ENCODE measurements at regions not wholly inside any gene's neighbourhood (a gene's known extent, or its start where the extent isn't known, plus 50 kb on each side); places are given as distances from the start of the nearest gene placed in this dataset.

DNA sequence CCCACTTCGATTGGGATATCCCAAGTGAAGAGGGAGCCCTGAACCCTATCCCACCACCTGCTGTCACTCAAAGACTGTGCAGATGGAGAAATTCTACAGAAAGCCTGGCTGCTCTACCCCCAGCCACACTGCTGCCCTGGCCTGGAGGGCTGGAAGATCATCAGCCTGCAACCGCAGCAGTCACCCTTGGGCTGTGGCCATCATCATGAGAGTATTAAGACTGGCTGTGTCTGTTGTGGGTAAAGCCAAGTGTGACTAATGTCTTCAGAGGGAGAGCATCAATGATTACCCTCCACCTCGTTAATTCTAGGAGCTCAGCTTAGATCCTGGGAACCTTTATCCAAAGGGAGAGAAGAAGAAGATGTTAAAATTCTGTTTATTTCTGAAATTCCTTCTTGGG is 221.5 kb downstream of the TFCP2L1 start:
- no peaks in the 10 kb centered on the region for H4K20me1 ChIP-seq (ENCODE audit: insufficient read depth)
- no peak overlapping the region for H3K4me2 ChIP-seq
- ChIA-PET POLR2A (ENCODE audit: unreplicated experiment) (no interaction called here), CTCF (no interaction called here)
- DNase-seq: no peak
- H3K4me1 ChIP-seq (replicated peaks; ENCODE audit: insufficient read depth): no peaks in the 10 kb centered on the region
- no TSS peak for BruUV-seq (replicated peaks)
- TF ChIP-seq, protein P1, sequence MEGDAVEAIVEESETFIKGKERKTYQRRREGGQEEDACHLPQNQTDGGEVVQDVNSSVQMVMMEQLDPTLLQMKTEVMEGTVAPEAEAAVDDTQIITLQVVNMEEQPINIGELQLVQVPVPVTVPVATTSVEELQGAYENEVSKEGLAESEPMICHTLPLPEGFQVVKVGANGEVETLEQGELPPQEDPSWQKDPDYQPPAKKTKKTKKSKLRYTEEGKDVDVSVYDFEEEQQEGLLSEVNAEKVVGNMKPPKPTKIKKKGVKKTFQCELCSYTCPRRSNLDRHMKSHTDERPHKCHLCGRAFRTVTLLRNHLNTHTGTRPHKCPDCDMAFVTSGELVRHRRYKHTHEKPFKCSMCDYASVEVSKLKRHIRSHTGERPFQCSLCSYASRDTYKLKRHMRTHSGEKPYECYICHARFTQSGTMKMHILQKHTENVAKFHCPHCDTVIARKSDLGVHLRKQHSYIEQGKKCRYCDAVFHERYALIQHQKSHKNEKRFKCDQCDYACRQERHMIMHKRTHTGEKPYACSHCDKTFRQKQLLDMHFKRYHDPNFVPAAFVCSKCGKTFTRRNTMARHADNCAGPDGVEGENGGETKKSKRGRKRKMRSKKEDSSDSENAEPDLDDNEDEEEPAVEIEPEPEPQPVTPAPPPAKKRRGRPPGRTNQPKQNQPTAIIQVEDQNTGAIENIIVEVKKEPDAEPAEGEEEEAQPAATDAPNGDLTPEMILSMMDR (conservative IDR thresholded peaks at IDR 0.05): no peak
- TF ChIP-seq EZH2 (IDR thresholded peaks at IDR 0.05; ENCODE audit: low read depth): no peak
- H3F3A ChIP-seq (ENCODE audit: insufficient read depth, low read depth): no peaks in the 10 kb centered on the region
- no peaks in the 10 kb centered on the region for H3K36me3 ChIP-seq (ENCODE audit: low read depth)
- H2AFZ ChIP-seq: no peak overlapping the region
- no peaks in the 10 kb centered on the region for H3K9me3 ChIP-seq (ENCODE audit: insufficient read depth, low read depth)
- H3K9me2 ChIP-seq (ENCODE audit: insufficient read depth): no peaks in the 10 kb centered on the region
- intact Hi-C loops (cut with micrococcal nuclease; ENCODE audit: unreplicated experiment): no loop called here
- H3K4me3 ChIP-seq: no peak overlapping the region
- peaks cover 75% of the 10 kb centered on the region for H3K27me3 ChIP-seq (ENCODE audit: insufficient read depth, low read depth)
- no peaks in the 10 kb centered on the region for H3K79me2 ChIP-seq (ENCODE audit: low read depth)
- no peak overlapping the region for H3K27ac ChIP-seq

DNA sequence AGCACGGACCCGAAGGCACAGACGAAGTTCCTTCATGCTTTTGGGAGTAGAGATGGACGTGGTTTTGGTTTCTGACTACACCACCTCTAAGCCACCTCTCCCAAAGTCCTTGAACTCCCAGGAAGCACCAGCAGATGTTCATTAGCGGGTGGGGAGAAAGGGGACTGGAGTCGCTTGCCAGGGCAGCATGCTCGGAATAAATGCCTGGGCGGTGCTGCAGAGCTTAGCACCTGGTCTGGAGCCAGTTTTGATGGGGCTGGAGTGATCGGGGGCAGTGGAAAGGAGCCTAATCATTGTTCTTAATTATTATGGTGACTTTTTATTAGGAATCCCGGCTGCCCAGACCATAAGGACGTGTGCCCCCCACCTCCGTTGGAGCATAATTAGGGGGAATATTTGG is 220.8 kb downstream of the TFCP2L1 start:
- ChIA-PET POLR2A (ENCODE audit: unreplicated experiment) (no interaction called here), CTCF (interaction anchor here (0.6 kb wide), 2 partner anchors 11 to 654 kb away, joined by 3 to 4 read pairs; no protein-coding TSS in a partner anchor)
- H3F3A ChIP-seq (ENCODE audit: insufficient read depth, low read depth): no peaks in the 10 kb centered on the region
- no peaks in the 10 kb centered on the region for H3K36me3 ChIP-seq (ENCODE audit: low read depth)
- H3K4me3 ChIP-seq: no peak overlapping the region
- H3K9me3 ChIP-seq (ENCODE audit: insufficient read depth, low read depth): no peaks in the 10 kb centered on the region
- no peak overlapping the region for H3K4me2 ChIP-seq
- no peaks in the 10 kb centered on the region for H4K20me1 ChIP-seq (ENCODE audit: insufficient read depth)
- no peak overlapping the region for H3K27ac ChIP-seq
- peaks cover 75% of the 10 kb centered on the region for H3K27me3 ChIP-seq (ENCODE audit: insufficient read depth, low read depth)
- DNase-seq: no peak
- H3K79me2 ChIP-seq (ENCODE audit: low read depth): no peaks in the 10 kb centered on the region
- no peaks in the 10 kb centered on the region for H3K4me1 ChIP-seq (replicated peaks; ENCODE audit: insufficient read depth)
- no peak overlapping the region for H2AFZ ChIP-seq
- H3K9me2 ChIP-seq (ENCODE audit: insufficient read depth): no peaks in the 10 kb centered on the region
- no peak for TF ChIP-seq EZH2 (IDR thresholded peaks at IDR 0.05; ENCODE audit: low read depth)
- TF ChIP-seq, protein P1 (conservative IDR thresholded peaks at IDR 0.05): no peak
- no TSS peak for BruUV-seq (replicated peaks)
- intact Hi-C loops (cut with micrococcal nuclease; ENCODE audit: unreplicated experiment): no loop called here

DNA sequence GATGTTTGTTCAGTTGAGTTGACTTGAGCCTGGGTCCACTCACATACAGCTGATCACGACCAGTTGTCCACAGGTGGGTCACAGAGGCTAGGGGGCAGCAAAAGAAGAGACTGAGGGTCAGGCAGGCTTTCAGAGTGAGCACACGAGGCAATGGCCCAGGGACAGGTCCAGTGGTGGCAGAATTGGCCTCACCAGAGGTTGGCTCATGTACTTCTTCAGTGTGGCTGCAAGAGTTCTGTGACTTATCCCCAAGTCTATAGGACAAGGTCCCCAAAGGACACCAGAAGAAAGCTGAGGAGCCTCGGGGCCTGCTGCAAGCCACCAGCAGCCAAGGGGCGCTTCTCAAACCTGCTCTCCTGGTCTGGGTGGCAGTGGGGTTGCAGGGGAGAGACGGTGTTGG is 219.8 kb downstream of the TFCP2L1 start:
- Histone ChIP-seq H3K79me2 (ENCODE audit: low read depth) (no peaks in the 10 kb centered on the region), H3F3A (ENCODE audit: insufficient read depth, low read depth) (no peaks in the 10 kb centered on the region), H3K4me3 (no peak overlapping the region), H3K4me1 (replicated peaks; ENCODE audit: insufficient read depth) (no peaks in the 10 kb centered on the region), H3K27ac (no peak overlapping the region), H3K9me2 (ENCODE audit: insufficient read depth) (no peaks in the 10 kb centered on the region), H3K4me2 (no peak overlapping the region), H3K9me3 (ENCODE audit: insufficient read depth, low read depth) (no peaks in the 10 kb centered on the region), H2AFZ (no peak overlapping the region), H3K36me3 (ENCODE audit: low read depth) (no peaks in the 10 kb centered on the region), H3K27me3 (ENCODE audit: insufficient read depth, low read depth) (peaks cover 72% of the 10 kb centered on the region), H4K20me1 (ENCODE audit: insufficient read depth) (no peaks in the 10 kb centered on the region)
- no peak for TF ChIP-seq EZH2 (IDR thresholded peaks at IDR 0.05; ENCODE audit: low read depth)
- TF ChIP-seq, protein P1 (conservative IDR thresholded peaks at IDR 0.05): no peak
- CTCF ChIA-PET: no interaction called here
- POLR2A ChIA-PET (ENCODE audit: unreplicated experiment): no interaction called here
- no peak for DNase-seq
- intact Hi-C loops (cut with micrococcal nuclease; ENCODE audit: unreplicated experiment): no loop called here
- BruUV-seq (replicated peaks): no TSS peak
